ENCODE measurements at regions not wholly inside any gene's neighbourhood (a gene's known extent, or its start where the extent isn't known, plus 50 kb on each side); places are given as distances from the start of the nearest gene placed in this dataset.
"Not testable (repeated sequence)": the region's sequence is repeated elsewhere in the genome, so short reads cannot be mapped to it uniquely, and the experiment has no call there.

GRCh38 chr16:8407351-8407750 lies 183.0 kb downstream of the TMEM114 start:
- no peaks in the 10 kb centered on the region for H3K36me3 ChIP-seq
- DNase-seq: no peak
- no peak overlapping the region for H3K4me3 ChIP-seq
- no peak overlapping the region for H3K27ac ChIP-seq
- no peaks in the 10 kb centered on the region for H3K9me3 ChIP-seq
- TF ChIP-seq CTCF (IDR thresholded peaks at IDR 0.05) (no peak), POLR2A (IDR thresholded peaks at IDR 0.05) (no peak)
- H3K27me3 ChIP-seq: no peaks in the 10 kb centered on the region
- H3K4me1 ChIP-seq: no peaks in the 10 kb centered on the region
- intact Hi-C loops (cut with DNase I; ENCODE audit: low total_unique reads): no loop called here

GRCh38 chr16:8403978-8404749 lies 186.1 kb downstream of the TMEM114 start:
- Histone ChIP-seq H3K36me3 (no peaks in the 10 kb centered on the region), H3K4me1 (no peaks in the 10 kb centered on the region), H3K9me3 (no peaks in the 10 kb centered on the region), H3K4me3 (no peak overlapping the region), H3K27ac (no peak overlapping the region), H3K27me3 (no peaks in the 10 kb centered on the region)
- intact Hi-C loops (cut with DNase I; ENCODE audit: low total_unique reads): no loop called here
- TF ChIP-seq POLR2A (IDR thresholded peaks at IDR 0.05) (no peak), CTCF (IDR thresholded peaks at IDR 0.05) (no peak)
- no peak for DNase-seq

GRCh38 chr16:8402981-8403843 lies 187.1 kb downstream of the TMEM114 start:
- TF ChIP-seq CTCF (IDR thresholded peaks at IDR 0.05) (no peak), POLR2A (IDR thresholded peaks at IDR 0.05) (no peak)
- Histone ChIP-seq H3K4me3 (no peak overlapping the region), H3K9me3 (no peaks in the 10 kb centered on the region), H3K36me3 (no peaks in the 10 kb centered on the region), H3K4me1 (no peaks in the 10 kb centered on the region), H3K27ac (no peak overlapping the region), H3K27me3 (no peaks in the 10 kb centered on the region)
- no peak for DNase-seq
- intact Hi-C loops (cut with DNase I; ENCODE audit: low total_unique reads): no loop called here

- H3K27ac ChIP-seq; DNase-seq; H3K4me1 ChIP-seq; intact Hi-C loops (cut with DNase I; ENCODE audit: low total_unique reads); H3K36me3 ChIP-seq; H3K27me3 ChIP-seq; H3K9me3 ChIP-seq; H3K4me3 ChIP-seq: not testable (repeated sequence)
These were observed 189.6 kb downstream of the TMEM114 start for GRCh38 chr16:8400683-8401082.

- Histone ChIP-seq H3K27me3 (no peaks in the 10 kb centered on the region), H3K4me3 (no peak overlapping the region), H3K4me1 (no peaks in the 10 kb centered on the region), H3K36me3 (no peaks in the 10 kb centered on the region), H3K27ac (no peak overlapping the region), H3K9me3 (no peaks in the 10 kb centered on the region)
- TF ChIP-seq POLR2A (IDR thresholded peaks at IDR 0.05) (no peak), CTCF (IDR thresholded peaks at IDR 0.05) (no peak)
- DNase-seq: no peak
- intact Hi-C loops (cut with DNase I; ENCODE audit: low total_unique reads): no loop called here
These were observed 191.8 kb downstream of the TMEM114 start for GRCh38 chr16:8398548-8398947.
